ENCODE measurements at regions not wholly inside any gene's neighbourhood (a gene's known extent, or its start where the extent isn't known, plus 50 kb on each side); places are given as distances from the start of the nearest gene placed in this dataset.
A peak's percentile ranks its signal among the peaks of the same experiment; 100 is the strongest.

- Histone ChIP-seq H3K9ac (ENCODE audit: extremely low read depth, insufficient read length, low read length) (no peak overlapping the region), H3K27me3 (ENCODE audit: insufficient read depth, low read length) (no peaks in the 10 kb centered on the region), H3K27ac (ENCODE audit: insufficient read length, low read depth, low read length) (no peak overlapping the region), H3K9me3 (ENCODE audit: control insufficient read depth, low read depth, low read length) (no peaks in the 10 kb centered on the region), H4K5ac (ENCODE audit: insufficient read length, low read depth, low read length) (no peak overlapping the region), H3K79me2 (ENCODE audit: insufficient read depth, low read length) (no peaks in the 10 kb centered on the region), H3K56ac (ENCODE audit: insufficient read length, low read depth, low read length) (no peak overlapping the region), H4K8ac (replicated peaks; ENCODE audit: insufficient read length, low read depth, low read length) (no peak overlapping the region), H4K20me1 (ENCODE audit: control insufficient read depth, insufficient read depth, insufficient read length) (no peaks in the 10 kb centered on the region), H2AK5ac (ENCODE audit: insufficient read length, low read length) (no peak overlapping the region), H3K18ac (ENCODE audit: insufficient read length, low read depth, low read length) (no peak overlapping the region), H2BK5ac (ENCODE audit: insufficient read length, low read length) (no peak overlapping the region), H2AFZ (ENCODE audit: low read length) (no peak overlapping the region), H3T11ph (ENCODE audit: low read length) (no peak overlapping the region), H3K4me2 (ENCODE audit: insufficient read depth, insufficient read length, low read length) (no peak overlapping the region), H2BK12ac (ENCODE audit: insufficient read length, low read depth, low read length) (no peak overlapping the region), H3K23ac (ENCODE audit: insufficient read length, low read depth, low read length) (no peak overlapping the region), H3K79me1 (ENCODE audit: insufficient read depth, low read depth, low read length, poor library complexity, severe bottlenecking) (no peaks in the 10 kb centered on the region), H3K23me2 (ENCODE audit: insufficient read length, low read depth, low read length, poor library complexity, severe bottlenecking) (no peaks in the 10 kb centered on the region), H3K4ac (ENCODE audit: low read depth, low read length) (no peak overlapping the region), H3K4me1 (ENCODE audit: insufficient read depth, low read length) (peaks cover 5% of the 10 kb centered on the region), H3K14ac (ENCODE audit: insufficient read depth, low read length) (no peak overlapping the region), H2BK120ac (ENCODE audit: low read depth, low read length, poor library complexity, severe bottlenecking) (no peak overlapping the region), H2BK20ac (ENCODE audit: low read depth, low read length, poor library complexity, severe bottlenecking) (no peak overlapping the region), H2BK15ac (ENCODE audit: low read depth, low read length) (no peak overlapping the region), H4K91ac (ENCODE audit: insufficient read length, low read depth, low read length) (no peak overlapping the region)
- WGBS (ENCODE audit: extremely low coverage, insufficient read length, low lambda C conversion rate), result no CpG with 5 or more reads among the region's 5 CpGs
- Mint-ChIP-seq H3K27me3 (ENCODE audit: low read depth) (no peaks in the 10 kb centered on the region), H3K27ac (peak overlapping the region in 1 of 3 experiments; percentile 31; a peak in 1 of 7 replicates), H3K4me1 (peaks cover 15 to 16% of the 10 kb centered on the region in 2 experiments), H3K4me3 (no peak overlapping the region), H3K9me3 (no peaks in the 10 kb centered on the region), H3K36me3 (ENCODE audit: insufficient read depth in 1 of 3, low read depth in 3 of 3) (no peaks in the 10 kb centered on the region; a peak in 1 of 7 replicates)
- no peak for DNase-seq
- no peak for TF ChIP-seq CTCF (conservative IDR thresholded peaks at IDR 0.05)
Observed at GRCh38 chr11:95443386-95443785, 212.4 kb upstream of the SESN3 start.
